ENCODE measurements at regions not wholly inside any gene's neighbourhood (a gene's known extent, or its start where the extent isn't known, plus 50 kb on each side); places are given as distances from the start of the nearest gene placed in this dataset.

GRCh38 chr2:43095533-43096295 lies 130.7 kb downstream of the ZFP36L2 start:
- no peak overlapping the region for H3K27ac ChIP-seq
- H3K4me2 ChIP-seq: no peak overlapping the region
- no peaks in the 10 kb centered on the region for H4K20me1 ChIP-seq
- peaks cover 10 to 41% (median 26%) of the 10 kb centered on the region in 10 experiments for H3K4me1 ChIP-seq
- H3K9me3 ChIP-seq (replicated peaks in 1 of 11): peaks cover 14 to 29% (median 22%) of the 10 kb centered on the region in 11 experiments
- no peak overlapping the region for H3K9ac ChIP-seq
- H3K27me3 ChIP-seq: no peaks in the 10 kb centered on the region; a peak in 1 of 22 replicates
- H3K4me3 ChIP-seq: no peak overlapping the region
- no peak for TF ChIP-seq Cebpa-rat (IDR thresholded peaks at IDR 0.05)
- H3K36me3 ChIP-seq: peaks cover 0 to 9% (median 0%) of the 10 kb centered on the region in 11 experiments; a peak in 4 of 22 replicates

GRCh38 chr2:43092520-43093179 lies 133.8 kb downstream of the ZFP36L2 start:
- no peak overlapping the region for H3K9ac ChIP-seq
- peaks cover 4 to 14% (median 9%) of the 10 kb centered on the region in 10 experiments for H3K4me1 ChIP-seq
- peaks cover 24 to 42% (median 39%) of the 10 kb centered on the region in 11 experiments for H3K9me3 ChIP-seq (replicated peaks in 1 of 11)
- no peak for TF ChIP-seq Cebpa-rat (IDR thresholded peaks at IDR 0.05)
- no peaks in the 10 kb centered on the region for H4K20me1 ChIP-seq
- no peak overlapping the region for H3K4me3 ChIP-seq
- H3K27me3 ChIP-seq: no peaks in the 10 kb centered on the region
- no peak overlapping the region for H3K4me2 ChIP-seq
- no peak overlapping the region for H3K27ac ChIP-seq
- peaks cover 0 to 14% (median 0%) of the 10 kb centered on the region in 11 experiments; a peak in 5 of 22 replicates for H3K36me3 ChIP-seq

- Histone ChIP-seq H3K9me3 (replicated peaks in 1 of 11) (peaks cover 23 to 42% (median 32%) of the 10 kb centered on the region in 11 experiments), H3K4me3 (no peak overlapping the region), H3K27me3 (no peaks in the 10 kb centered on the region), H3K36me3 (peaks cover 0 to 14% (median 0%) of the 10 kb centered on the region in 11 experiments; a peak in 5 of 22 replicates), H3K9ac (no peak overlapping the region), H3K4me2 (no peak overlapping the region), H3K27ac (no peak overlapping the region), H4K20me1 (no peaks in the 10 kb centered on the region), H3K4me1 (peaks cover 11 to 21% (median 18%) of the 10 kb centered on the region in 10 experiments)
- no peak for TF ChIP-seq Cebpa-rat (IDR thresholded peaks at IDR 0.05)
These were observed 136.1 kb downstream of the ZFP36L2 start for GRCh38 chr2:43090317-43090716.

- H4K20me1 ChIP-seq: no peaks in the 10 kb centered on the region
- H3K27ac ChIP-seq: no peak overlapping the region
- no peak for TF ChIP-seq Cebpa-rat (IDR thresholded peaks at IDR 0.05)
- no peak overlapping the region for H3K4me2 ChIP-seq
- peaks cover 21 to 40% (median 32%) of the 10 kb centered on the region in 11 experiments for H3K9me3 ChIP-seq (replicated peaks in 1 of 11)
- H3K27me3 ChIP-seq: no peaks in the 10 kb centered on the region
- no peak overlapping the region for H3K4me3 ChIP-seq
- H3K9ac ChIP-seq: no peak overlapping the region
- H3K36me3 ChIP-seq: peaks cover 0 to 14% (median 0%) of the 10 kb centered on the region in 11 experiments; a peak in 4 of 22 replicates
- peaks cover 28 to 40% (median 37%) of the 10 kb centered on the region in 10 experiments for H3K4me1 ChIP-seq
These were observed 138.0 kb downstream of the ZFP36L2 start for GRCh38 chr2:43088143-43089073.

DNA sequence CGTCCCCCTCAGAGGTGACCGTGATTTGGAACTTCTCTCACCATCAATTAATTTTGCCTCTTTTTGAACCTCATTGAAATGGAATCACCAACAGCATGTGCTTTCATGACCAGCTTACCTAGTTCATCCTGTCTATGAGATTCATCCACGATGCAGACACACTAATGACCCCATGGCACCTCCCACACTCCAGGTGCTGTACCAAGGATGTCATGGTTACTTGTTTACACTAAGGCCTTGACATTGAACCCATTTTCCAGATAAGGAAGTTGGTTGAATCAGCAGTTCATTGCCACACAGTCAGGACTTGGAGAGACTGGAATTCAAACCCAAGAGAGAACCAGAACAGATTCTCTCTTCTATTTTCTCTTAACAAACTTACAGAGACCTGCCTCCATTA lies 139.0 kb downstream of the ZFP36L2 start:
- H4K20me1 ChIP-seq: no peaks in the 10 kb centered on the region
- H3K27me3 ChIP-seq: no peaks in the 10 kb centered on the region
- TF ChIP-seq Cebpa-rat (IDR thresholded peaks at IDR 0.05): no peak
- H3K4me1 ChIP-seq: peaks cover 38 to 50% (median 47%) of the 10 kb centered on the region in 10 experiments
- H3K27ac ChIP-seq: no peak overlapping the region
- H3K36me3 ChIP-seq: peaks cover 0 to 14% (median 0%) of the 10 kb centered on the region in 11 experiments; a peak in 4 of 22 replicates
- no peak overlapping the region for H3K4me3 ChIP-seq
- no peak overlapping the region for H3K9ac ChIP-seq
- peaks cover 21 to 36% (median 32%) of the 10 kb centered on the region in 11 experiments for H3K9me3 ChIP-seq (replicated peaks in 1 of 11)
- H3K4me2 ChIP-seq: 0 out of 22 replicates have a peak overlapping the region, but pooled peaks of 2 of the 11 experiments have one; percentile 17 to 86

GRCh38 chr2:43086451-43087221 lies 139.8 kb downstream of the ZFP36L2 start:
- Histone ChIP-seq H4K20me1 (no peaks in the 10 kb centered on the region), H3K36me3 (peaks cover 0 to 10% (median 0%) of the 10 kb centered on the region in 11 experiments; a peak in 4 of 22 replicates), H3K4me3 (no peak overlapping the region), H3K27me3 (no peaks in the 10 kb centered on the region), H3K9ac (no peak overlapping the region), H3K4me2 (peak overlapping the region; percentile 4 to 88 (median 43); a peak in 18 of 22 replicates), H3K9me3 (replicated peaks in 1 of 11) (peaks cover 18 to 28% (median 26%) of the 10 kb centered on the region in 11 experiments), H3K4me1 (peaks cover 43 to 57% (median 54%) of the 10 kb centered on the region in 10 experiments), H3K27ac (no peak overlapping the region; a peak in 2 of 22 replicates)
- TF ChIP-seq Cebpa-rat (IDR thresholded peaks at IDR 0.05): no peak

DNA sequence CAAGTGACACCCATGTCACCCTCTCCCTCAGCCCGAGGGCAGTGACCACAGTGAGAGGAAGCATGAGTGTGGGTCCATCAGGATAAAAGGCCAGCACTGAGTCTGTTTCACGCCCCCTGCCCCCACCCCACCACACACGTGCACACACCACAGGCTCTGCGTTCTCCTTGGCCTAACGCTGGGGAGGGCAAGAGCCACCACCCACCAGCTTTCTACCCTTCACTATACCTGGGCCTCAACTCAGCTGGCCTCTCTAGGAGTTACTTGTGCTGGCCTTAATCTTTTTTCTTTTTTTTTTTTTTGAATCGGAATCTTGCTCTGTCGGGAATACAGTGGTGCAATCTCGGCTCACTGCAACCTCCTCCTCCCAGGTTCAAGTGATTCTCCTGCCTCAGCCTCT lies 140.5 kb downstream of the ZFP36L2 start:
- Histone ChIP-seq H3K4me2 (peak overlapping the region; percentile 4 to 88 (median 54); a peak in 18 of 22 replicates), H3K36me3 (peaks cover 0 to 5% (median 0%) of the 10 kb centered on the region in 11 experiments; a peak in 3 of 22 replicates)

More for the DNA sequence above, 140.5 kb downstream of the ZFP36L2 start:
- Histone ChIP-seq H3K27ac (0 out of 22 replicates have a peak overlapping the region, but pooled peaks of 2 of the 11 experiments have one; percentile 15 to 37), H3K9me3 (replicated peaks in 1 of 11) (peaks cover 11 to 21% (median 19%) of the 10 kb centered on the region in 11 experiments), H3K9ac (no peak overlapping the region; a peak in 1 of 22 replicates), H3K4me1 (peaks cover 43 to 58% (median 54%) of the 10 kb centered on the region in 10 experiments), H4K20me1 (no peaks in the 10 kb centered on the region), H3K4me3 (no peak overlapping the region), H3K27me3 (no peaks in the 10 kb centered on the region)
- TF ChIP-seq Cebpa-rat (IDR thresholded peaks at IDR 0.05): no peak

Measured in BLaER1 treated with 17β-estradiol and CSF1 and Interleukin-3, amounts not matched to agents 10 nM and 100 nM (cell line).